Amygdala (tissue), 56 donors: ENCODE measurements at regions not wholly inside any gene's neighbourhood (a gene's known extent, or its start where the extent isn't known, plus 50 kb on each side); places are given as distances from the start of the nearest gene placed in this dataset.
"Not testable (repeated sequence)": the region's sequence is repeated elsewhere in the genome, so short reads cannot be mapped to it uniquely, and the experiment has no call there.

ENCODE experiments used
- DNase-seq, 56 donors: peaks; one replicate each; lab custom pipeline; 2025; lab: John Stamatoyannopoulos, UW

DNA sequence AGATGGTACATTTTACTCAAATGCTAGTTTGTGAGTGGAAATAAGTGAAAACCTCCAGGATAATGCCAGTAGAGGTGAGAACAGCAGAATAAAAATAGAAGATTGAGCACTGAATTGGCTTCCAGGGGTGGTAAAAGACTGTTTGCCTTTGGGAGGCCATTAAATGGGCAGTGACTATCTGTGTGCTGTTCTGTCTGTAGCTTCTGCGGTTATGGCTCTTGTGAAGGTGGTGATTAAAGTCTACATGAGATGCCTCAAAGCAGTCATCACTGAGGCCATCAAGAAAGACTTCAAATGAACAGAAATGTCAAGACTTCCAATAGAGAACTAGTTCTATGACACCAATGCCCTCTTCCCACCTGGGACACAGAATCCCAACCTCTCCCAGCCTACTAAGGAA lies 108.8 kb downstream of the EFHB start:
- DNase-seq, result no peak

DNA sequence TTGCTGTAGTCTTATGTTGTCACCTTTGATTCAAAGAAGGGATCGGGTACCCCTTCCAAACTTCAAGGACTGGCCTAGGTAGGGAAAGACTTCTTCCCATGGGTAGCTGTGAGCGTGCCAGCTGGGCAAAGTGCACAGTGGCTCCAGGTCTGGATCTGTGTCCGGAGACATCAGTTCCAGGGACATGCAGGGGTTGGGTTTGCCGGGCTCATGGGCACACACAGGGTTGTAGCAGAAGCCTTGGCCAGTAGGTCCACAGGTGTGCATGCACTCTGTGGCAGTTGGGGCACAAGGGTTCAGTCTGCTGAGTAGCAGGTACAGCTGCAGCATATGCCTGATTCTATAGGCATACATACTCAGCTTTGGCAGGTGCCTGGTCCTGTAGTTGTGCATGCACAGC lies 111.2 kb downstream of the EFHB start:
- DNase-seq, result no peak

DNA sequence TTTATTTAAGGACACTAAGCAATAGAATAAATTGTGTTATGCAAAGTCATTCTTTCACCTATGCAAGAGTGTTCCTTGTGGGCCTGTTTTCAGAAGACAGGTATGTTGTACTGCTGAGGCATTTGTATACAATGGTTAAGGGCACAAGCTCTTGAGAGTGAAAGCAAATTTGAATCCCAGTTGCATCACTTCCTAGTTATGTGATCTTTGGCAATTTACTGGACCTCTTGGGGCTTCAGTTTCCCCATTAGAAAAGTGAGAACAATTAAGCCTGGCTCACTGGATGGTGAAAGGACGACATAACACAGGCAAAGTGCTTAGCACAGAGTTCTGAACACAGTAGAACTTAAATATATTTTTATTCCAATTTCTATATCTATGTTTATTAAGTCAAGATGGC lies 117.4 kb downstream of the EFHB start:
- DNase-seq, result no peak

DNA sequence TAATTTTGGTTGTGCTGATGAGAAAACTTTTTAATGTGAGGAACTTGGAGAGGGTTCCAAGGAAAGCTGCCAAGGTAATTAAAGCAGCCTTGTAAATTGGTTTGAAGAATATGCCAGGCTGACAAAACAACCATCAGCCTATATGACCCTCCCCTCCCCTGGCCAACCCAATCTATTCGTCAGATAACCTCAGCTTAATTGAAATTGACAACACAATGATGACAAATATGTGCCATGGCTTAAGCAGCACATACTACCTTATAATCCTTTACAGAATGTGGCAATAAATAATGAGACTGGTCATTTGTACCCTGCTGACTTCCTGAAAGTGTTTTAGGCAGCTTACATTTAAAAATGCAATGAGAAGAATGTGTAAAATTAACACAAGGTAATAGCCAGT lies 118.2 kb downstream of the EFHB start:
- no peak for DNase-seq

DNA sequence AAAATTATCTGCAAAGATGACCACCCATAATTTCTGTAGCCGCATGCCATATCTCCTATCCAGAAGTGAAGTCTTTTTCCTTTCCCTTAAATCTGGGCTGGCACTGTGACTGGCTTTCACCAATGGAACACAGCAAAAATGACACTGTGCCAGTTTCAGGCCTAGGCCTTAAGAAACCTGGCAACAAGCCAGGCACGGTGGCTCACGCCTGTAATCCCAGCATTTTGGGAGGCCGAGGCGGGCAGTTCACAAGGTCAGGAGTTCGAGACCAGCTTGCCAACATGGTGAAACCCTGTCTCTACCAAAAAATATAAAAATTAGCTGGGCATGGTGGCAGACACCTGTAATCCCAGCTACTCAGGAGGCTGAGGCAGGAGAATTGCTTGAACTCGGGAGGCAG lies 120.3 kb downstream of the EFHB start:
- not testable (repeated sequence) for DNase-seq

DNA sequence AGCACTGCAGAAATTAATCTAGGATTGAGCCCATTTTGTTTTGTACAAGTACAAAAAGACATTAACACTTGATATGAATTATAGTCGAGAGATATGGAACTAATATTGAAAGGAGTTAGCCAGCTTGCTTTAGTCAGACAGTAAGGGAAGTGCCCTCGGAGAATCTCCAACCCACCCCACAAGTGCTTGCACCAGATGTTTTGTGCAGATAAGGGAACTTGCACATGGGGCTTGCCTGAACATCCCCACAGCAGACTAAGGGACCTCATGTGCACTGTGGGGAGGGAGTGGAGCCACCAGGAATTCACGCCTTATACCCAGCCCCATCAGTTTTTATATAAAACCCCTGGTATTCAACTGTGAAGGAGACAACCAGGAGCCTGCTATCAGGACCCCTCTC lies 122.3 kb downstream of the EFHB start:
- DNase-seq, result no peak

DNA sequence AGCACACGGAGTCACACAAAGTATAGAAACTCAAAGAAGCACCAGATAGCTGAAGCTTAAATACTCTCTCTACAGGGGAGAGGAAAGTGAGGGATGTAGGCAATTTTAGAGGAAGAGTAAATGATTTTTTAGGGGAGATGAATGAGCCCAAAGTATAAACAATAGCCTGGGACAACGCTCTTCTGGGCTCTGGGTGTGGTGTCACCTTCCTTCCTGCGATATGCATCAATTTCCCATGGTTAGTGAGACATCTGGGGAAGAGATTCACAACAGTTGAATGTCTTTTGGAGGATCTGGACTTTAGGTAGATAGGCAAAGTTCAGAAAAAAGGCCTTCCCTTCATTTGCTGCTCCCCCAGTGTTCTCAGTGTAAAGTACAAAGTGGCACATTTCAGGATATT lies 125.2 kb downstream of the EFHB start:
- DNase-seq, result no peak

DNA sequence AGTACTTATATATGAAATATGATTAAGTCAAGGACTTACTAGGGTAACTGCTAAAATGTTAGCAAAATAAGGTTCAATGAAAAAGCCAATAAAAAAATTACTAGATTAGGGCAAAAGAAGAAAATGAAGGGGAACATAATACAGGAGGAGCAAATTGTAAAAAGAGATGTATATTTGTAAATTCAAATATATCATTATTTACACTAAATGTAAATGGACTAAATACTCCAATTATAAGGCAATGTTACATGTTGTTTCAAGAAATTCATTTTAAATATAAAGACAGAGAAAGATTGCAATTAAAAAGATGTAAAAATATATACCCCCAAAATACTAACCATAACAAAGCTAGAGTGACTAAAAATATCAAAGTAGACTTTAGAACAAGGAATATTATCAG lies 134.1 kb downstream of the EFHB start:
- DNase-seq, result no peak

DNA sequence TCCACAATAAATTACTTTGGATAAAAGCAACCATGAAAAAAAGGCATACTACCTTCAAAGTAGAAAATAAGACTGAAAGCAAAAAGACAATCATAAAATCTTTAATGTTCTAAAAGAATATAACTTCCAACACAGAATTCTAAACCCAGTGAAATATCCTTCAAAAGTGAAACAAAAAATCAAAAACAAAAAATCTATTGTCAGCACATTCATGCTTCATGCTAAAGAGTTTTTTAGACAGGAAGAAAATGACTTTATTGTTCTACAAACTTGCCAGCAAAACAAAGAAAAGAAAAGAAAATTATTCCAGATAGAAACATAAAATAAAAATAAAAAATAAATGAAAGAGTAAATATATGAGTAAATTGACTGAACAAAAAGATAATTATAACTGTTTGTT lies 134.9 kb downstream of the EFHB start:
- no peak for DNase-seq

DNA sequence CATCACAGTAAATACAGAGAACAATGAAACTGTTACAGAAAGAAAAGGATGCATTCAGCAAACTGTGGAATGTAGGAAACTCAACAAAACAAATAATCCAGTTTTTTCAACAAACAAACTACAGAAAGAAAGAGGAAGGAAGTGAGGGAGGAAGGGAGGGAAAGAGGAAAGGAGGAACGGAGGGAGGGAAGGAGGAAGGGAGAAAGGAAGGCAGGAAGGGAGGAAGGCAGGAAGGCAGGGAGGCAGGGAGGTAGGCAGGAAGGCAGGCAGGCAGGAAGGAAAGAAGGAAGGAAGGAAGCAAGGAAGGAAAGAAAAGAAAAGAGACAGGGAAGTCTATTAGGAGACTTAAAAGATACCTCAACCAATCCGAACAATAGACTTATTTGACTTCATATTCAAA lies 135.7 kb downstream of the EFHB start:
- no peak for DNase-seq

DNA sequence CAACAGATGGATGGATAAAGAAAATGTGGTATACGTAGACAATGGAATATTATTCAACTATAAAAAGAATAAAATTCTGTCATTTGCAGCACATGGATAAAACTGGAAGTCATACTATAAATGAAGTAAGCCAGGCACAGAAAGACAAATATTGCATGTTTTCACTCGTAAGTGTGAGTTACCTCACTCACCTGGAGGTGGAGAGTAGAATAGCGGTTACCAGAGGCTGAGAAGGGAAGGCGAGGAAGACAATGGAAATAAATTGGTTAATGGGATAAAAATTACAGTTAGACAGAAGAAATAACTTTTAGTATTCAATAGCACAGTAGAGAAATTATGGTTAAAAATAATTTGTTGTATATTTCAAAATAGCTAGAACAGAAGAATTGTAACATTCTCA lies 141.6 kb downstream of the EFHB start:
- no peak for DNase-seq

DNA sequence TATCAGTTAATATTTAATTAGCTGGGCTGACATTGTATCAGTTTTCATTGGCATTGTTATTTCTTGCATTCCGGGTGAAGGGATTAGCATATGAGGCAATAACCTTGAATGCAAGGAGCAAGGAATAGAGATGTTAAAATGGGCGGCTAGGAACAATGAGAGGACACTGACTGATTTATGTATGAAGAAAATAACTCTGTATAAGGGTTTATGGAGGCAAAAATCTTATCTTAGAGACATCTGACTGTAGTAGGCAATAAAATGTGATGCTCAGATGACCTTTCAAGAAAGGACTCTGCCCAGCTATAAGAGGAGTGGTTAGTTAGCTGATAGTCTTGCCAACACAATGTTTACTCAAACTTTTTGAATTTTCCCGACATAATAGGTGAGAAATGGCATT lies 158.3 kb downstream of the EFHB start:
- DNase-seq, result no peak

DNA sequence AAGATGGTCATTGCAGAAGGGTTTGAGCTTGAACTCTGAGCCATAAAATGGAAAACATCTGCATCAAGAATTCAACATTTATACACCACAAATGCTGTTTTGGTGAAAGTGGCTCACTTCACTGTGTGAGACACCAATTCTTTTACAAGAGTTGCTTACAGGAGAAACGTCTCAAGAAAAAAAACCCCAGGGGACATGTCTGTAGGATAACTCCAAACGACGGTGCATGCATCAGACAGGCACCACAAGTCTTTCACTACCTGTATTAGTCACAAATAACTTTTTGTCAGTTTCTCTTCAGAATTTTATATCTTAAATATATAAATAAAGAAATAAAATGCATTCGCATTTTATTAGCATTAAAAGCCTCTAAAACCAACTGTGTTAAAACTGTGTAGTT lies 164.3 kb downstream of the EFHB start:
- no peak for DNase-seq

DNA sequence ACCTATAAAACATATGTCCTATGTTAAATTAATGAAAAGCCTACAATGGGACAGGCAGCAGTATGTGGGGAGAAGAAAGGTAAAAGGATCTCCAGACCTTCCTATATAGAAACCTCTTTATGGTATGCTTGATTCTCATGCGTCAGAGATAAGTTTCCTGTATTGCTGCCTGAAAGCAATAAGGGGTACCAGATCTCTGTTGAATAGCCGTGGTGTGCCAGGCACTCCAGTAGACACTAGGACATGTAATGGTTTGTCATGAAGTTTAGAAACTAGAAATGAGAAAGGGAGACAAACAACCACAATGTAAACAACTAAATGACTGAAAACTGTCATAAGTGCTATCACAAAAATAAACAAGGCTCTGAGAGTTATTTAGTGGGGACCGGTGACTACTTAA lies 168.1 kb downstream of the EFHB start:
- no peak for DNase-seq

DNA sequence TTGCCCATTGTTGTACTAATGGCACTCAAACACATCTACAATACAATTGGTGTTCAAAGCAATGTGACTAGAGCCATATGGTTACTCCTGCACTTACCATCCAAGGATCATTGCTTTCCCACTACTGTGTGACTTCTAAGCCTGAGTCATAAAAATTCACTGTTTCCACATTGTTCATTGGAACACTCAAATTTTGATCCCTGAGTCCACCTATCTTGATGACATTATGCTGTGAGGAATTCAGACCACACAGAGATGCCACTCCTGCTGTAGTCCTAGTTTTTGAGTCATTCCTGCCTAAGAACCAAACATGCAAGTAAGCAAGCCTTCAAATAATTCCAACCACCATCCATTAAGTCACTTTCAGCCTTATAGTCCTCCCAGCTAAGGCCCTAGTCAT lies 176.2 kb downstream of the EFHB start:
- DNase-seq, result no peak

DNA sequence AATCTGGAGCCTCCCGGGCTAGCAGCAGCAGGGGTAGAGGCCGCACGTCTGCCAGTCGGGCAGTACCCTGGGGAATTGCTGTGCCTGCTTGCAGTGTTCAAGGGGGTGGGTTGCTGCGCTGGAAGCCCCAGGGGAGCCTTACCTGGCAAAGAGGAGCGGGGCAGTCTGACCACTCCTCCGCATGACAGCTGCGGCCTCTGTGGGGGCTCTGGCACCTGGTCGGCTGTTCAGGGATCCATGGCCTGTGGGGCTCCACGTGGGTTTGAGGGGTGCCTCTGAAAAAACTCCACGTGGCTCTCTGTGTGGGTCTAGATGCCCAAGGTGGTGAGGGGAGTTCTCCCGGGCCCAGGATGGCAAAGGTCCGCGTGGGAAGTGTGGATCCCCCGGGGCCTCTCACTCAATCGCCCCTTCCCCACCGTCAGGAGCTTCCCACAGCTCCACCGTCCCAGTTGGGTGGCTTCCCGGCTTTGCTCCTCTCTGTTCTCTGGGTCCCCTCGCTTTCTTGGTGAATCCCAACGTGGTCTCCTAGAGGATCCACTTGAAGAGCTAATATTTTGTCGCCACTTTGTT lies 184.5 kb downstream of the EFHB start:
- no peak for DNase-seq

DNA sequence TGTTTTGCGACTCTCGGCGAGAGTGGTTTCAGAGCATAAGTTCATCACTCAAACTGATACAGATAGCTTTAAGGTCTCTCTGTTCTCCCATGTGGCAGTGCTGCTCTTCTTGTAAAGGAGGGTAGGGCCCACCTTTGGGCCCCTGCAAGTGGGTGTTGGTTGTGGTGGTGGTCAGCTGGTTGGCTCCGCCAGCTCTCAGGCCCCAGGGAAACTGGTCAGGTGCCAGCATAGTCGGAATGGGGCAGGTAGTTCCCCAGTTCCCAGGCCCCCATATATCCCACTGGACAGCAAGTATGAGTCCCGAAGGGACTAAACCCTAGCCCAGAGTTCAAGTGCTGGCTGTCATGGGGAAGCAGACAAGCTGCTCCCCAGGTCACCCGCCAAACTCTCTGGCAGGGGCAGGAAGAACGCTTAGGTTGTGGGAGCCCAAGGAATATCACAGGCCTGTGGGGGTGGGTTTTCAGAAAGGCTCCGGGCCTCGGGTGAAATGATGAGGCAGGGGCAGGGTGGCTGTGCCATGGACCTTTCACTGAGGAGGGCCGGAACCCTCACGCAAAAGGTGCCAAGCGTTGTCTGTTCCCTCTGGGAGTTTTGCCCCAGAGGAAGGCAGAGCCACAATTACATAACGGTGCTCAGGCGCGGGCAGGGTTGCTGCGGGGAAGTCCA lies 185.1 kb downstream of the EFHB start:
- no peak for DNase-seq

DNA sequence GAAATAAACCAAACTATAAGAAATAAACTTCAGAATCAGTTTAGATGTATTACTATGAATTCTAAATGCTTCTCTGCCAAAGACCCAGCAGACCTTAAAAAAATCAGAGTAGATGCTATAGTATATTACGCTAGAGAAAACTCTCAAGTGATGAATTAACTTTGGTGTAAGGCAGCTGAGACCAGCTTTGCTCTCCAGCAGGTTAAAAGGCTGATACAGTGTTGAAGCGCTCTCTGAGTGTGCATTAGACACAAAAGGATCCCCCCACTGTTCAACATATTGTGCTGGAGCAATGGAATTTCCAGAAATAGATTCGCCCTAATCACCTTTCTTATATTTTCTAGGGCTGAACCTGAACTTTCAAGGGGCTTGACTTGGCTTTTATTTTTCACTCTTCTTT lies 190.0 kb downstream of the EFHB start:
- no peak for DNase-seq

DNA sequence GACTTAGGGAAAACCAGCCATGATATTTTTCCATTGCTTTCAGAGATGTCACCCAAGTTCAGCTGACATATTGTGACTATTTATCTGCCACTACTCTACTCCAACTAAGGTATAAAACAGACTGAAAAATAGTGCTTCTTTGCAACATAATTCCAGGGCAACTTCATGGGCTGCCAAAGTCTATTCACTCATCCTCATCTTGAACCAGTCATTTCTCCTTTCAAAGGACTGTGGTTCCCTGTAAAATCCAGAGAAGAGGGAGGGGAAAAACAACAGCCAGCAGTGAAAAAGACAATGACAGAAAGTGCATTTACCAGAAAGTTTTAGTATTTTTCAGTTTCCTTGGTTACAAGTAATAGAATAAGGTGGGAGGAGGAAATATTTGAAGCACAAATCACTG lies 191.1 kb downstream of the EFHB start:
- no peak for DNase-seq

DNA sequence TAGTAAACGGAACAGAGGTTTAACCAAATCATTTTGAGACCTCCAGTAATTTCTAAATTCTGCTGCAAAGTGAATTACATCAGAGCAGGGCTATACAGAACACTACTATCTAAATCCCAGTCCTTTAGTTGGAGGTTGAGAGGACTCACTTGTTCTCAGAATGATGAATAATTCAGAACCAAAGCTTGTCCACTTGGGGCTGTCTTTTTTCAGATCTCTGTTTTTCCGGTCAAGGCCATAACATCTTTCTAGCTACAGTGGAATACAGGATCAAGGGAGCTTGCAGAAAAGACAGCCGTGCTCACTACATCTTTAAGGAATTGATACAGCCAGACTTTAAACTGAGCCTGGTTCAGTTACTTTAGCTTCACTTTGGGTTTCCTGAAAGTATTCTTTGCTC lies 194.5 kb downstream of the EFHB start:
- peak in 1 of 56 donors; percentile 38 for DNase-seq

DNA sequence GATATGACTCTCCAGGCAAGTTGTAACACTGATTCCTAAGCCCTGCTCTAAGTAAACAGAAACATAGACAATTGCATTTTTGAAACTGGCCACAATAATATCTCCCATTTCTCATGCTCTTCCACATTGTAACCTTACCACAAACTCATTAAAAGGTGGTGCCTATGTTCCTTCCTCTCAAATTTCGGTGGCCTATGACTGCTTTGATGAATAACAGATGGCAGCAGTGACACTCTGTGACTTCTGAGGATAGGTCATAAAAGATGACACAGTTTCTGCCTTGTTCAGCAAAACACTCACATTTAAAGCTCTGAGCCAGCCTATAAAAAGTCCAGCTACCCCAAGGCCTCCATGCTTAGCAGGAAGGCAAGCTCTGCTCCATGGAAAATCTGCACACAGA lies 195.2 kb downstream of the EFHB start:
- DNase-seq, result no peak

DNA sequence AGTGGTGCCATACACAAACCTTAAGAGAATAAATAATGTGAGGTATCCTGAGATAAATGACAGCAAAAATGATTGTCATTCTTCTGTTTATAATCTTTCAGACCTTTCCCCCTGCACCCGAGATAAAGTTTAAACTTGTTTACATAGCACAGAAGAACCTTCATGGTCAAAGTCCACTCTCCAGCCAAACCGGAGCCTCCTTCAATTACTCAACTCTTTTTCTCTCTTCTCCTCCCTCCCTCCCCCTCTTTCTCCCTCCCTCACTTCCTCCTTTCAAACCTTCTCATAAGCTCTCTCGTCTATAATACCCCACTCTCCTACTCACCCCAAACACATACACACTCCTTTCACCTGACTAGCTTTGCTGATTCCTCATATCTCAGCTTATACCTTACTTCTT lies 198.9 kb downstream of the EFHB start:
- DNase-seq, result no peak

DNA sequence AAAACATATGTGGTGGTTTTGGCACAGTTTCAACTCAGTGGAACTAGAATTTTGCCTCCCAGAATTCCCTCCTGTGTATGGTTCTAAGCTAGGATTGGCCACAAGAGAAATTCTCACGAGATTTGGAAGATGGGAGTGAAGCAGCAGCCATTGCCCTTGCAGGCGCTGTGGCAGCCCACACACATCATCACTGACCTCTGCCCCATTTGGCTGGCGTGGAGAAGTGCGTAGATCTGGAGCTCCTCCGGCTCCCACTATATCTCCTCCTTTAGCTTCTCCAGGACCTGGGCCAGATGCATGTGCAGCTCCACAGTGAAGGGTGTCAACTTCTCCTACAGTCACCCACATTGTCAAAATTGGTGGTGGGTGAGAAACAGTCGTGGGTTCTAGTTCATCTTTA lies 199.6 kb downstream of the EFHB start:
- no peak for DNase-seq
